Suprapubic skin (tissue), 4 donors: ENCODE measurements at regions not wholly inside any gene's neighbourhood (a gene's known extent, or its start where the extent isn't known, plus 50 kb on each side); places are given as distances from the start of the nearest gene placed in this dataset.
"Not testable (repeated sequence)": the region's sequence is repeated elsewhere in the genome, so short reads cannot be mapped to it uniquely, and the experiment has no call there.

Experiments
- DNase-seq, 2 donors: peaks; one replicate each; pipeline ENCODE4 v3.0.0-alpha.2; 2019; ENCODE audit warnings: low spot score in 2 of 2
- H3K27ac ChIP-seq: fragments of 200-600 bp; sonication (generic); one replicate; pipeline ENCODE4 v1.5.1; 2019
- H3K27me3 ChIP-seq: fragments of 200-600 bp; sonication (generic); one replicate; pipeline ENCODE4 v1.5.1; 2019
- H3K36me3 ChIP-seq: fragments of 200-600 bp; sonication (generic); one replicate; pipeline ENCODE4 v1.5.1; 2019
- H3K4me1 ChIP-seq: fragments of 200-600 bp; sonication (generic); one replicate; pipeline ENCODE4 v1.5.1; 2019
- H3K4me3 ChIP-seq: fragments of 200-600 bp; sonication (generic); one replicate; pipeline ENCODE4 v1.5.1; 2019; ENCODE audit warnings: mild to moderate bottlenecking
- H3K9me3 ChIP-seq: fragments of 200-600 bp; sonication (generic); one replicate; pipeline ENCODE4 v1.5.1; 2019
- CTCF ChIP-seq, 2 donors: fragments of 200-600 bp in 1 of 2; fragments of 450-650 bp in 1 of 2; sonication (generic) in 1 of 2; IDR thresholded peaks; one replicate each; pipeline ENCODE4 v1.5.1; 2016 to 2019; ENCODE audit warnings: antibody characterized with exemption in 2 of 2, mild to moderate bottlenecking in 1 of 2, moderate library complexity in 1 of 2
- EP300 ChIP-seq: sonication (generic); formaldehyde crosslinking; IDR thresholded peaks from one replicate; pipeline ENCODE4 v1.6.1; 2017; ENCODE audit warnings: antibody characterized with exemption
- POLR2A ChIP-seq, 2 donors: fragments of 450-650 bp; IDR thresholded peaks; one replicate each; pipeline ENCODE4 v1.6.1; 2017; ENCODE audit warnings: antibody characterized with exemption in 2 of 2, mild to moderate bottlenecking in 2 of 2, moderate library complexity in 2 of 2
- POLR2AphosphoS5 ChIP-seq, 3 donors: sonication (generic); formaldehyde crosslinking; IDR thresholded peaks; one replicate each; pipeline ENCODE4 v1.6.1; 2017; ENCODE audit warnings: antibody characterized with exemption in 3 of 3
- WGBS: methylation state at CpG from one replicate; pipeline ENCODE4 v1.1.5; 2018; 5-methylcytosine and 5-hydroxymethylcytosine counted together

- Histone ChIP-seq H3K27ac (no peak overlapping the region), H3K36me3 (no peaks in the 10 kb centered on the region), H3K27me3 (peaks cover 4% of the 10 kb centered on the region), H3K4me1 (peaks cover 4% of the 10 kb centered on the region), H3K9me3 (no peaks in the 10 kb centered on the region), H3K4me3 (no peak overlapping the region)
- no peak for TF ChIP-seq POLR2AphosphoS5 (IDR thresholded peaks at IDR 0.05)
- TF ChIP-seq EP300 = no peak
- TF ChIP-seq CTCF (IDR thresholded peaks at IDR 0.05) = no peak
- no peak for TF ChIP-seq POLR2A (IDR thresholded peaks at IDR 0.05)
- DNase-seq = no peak
- WGBS = 70% methylated on average over 21 of the region's 27 CpGs
Observed at GRCh38 chr16:88132836-88133506, 181.7 kb downstream of the BANP start.

- Histone ChIP-seq H3K4me3 (no peak overlapping the region), H3K27me3 (peaks cover 4% of the 10 kb centered on the region), H3K4me1 (peaks cover 4% of the 10 kb centered on the region), H3K27ac (no peak overlapping the region), H3K36me3 (no peaks in the 10 kb centered on the region), H3K9me3 (no peaks in the 10 kb centered on the region)
- DNase-seq = no peak
- no peak for TF ChIP-seq POLR2A (IDR thresholded peaks at IDR 0.05)
- TF ChIP-seq POLR2AphosphoS5 (IDR thresholded peaks at IDR 0.05) = no peak
- no peak for TF ChIP-seq EP300
- TF ChIP-seq CTCF (IDR thresholded peaks at IDR 0.05) = no peak
- 91% methylated on average over 4 of the region's 4 CpGs for WGBS
Observed at GRCh38 chr16:88133507-88133843, 182.2 kb downstream of the BANP start.

- not testable (repeated sequence) for H3K27me3 ChIP-seq, H3K27ac ChIP-seq, H3K4me1 ChIP-seq, H3K4me3 ChIP-seq, H3K9me3 ChIP-seq, DNase-seq, H3K36me3 ChIP-seq
- TF ChIP-seq POLR2AphosphoS5 (IDR thresholded peaks at IDR 0.05) = peak in 1 of 3 donors; percentile 29
- 47% methylated on average over 21 of the region's 21 CpGs for WGBS
Observed at GRCh38 chr16:88134172-88134898, 183.1 kb downstream of the BANP start.

GRCh38 chr16:88134899-88135682, 183.9 kb downstream of the BANP start:
- not testable (repeated sequence) for H3K36me3 ChIP-seq, H3K4me3 ChIP-seq, H3K9me3 ChIP-seq, H3K27me3 ChIP-seq, H3K4me1 ChIP-seq, H3K27ac ChIP-seq, DNase-seq
- WGBS = 66% methylated on average over 9 of the region's 24 CpGs

- WGBS = 49% methylated on average over 13 of the region's 13 CpGs
- H3K4me3 ChIP-seq, H3K9me3 ChIP-seq, H3K27ac ChIP-seq, DNase-seq, H3K36me3 ChIP-seq, H3K27me3 ChIP-seq, H3K4me1 ChIP-seq: not testable (repeated sequence)
Observed at GRCh38 chr16:88136211-88136713, 185.0 kb downstream of the BANP start.

- H3K36me3 ChIP-seq, H3K4me1 ChIP-seq, H3K9me3 ChIP-seq, DNase-seq, H3K4me3 ChIP-seq, H3K27me3 ChIP-seq, H3K27ac ChIP-seq: not testable (repeated sequence)
- 100% methylated on average over 3 of the region's 4 CpGs for WGBS
Observed at GRCh38 chr16:88136939-88137338, 185.7 kb downstream of the BANP start.

- H3K4me3 ChIP-seq, DNase-seq, H3K27ac ChIP-seq, H3K9me3 ChIP-seq, H3K36me3 ChIP-seq, H3K4me1 ChIP-seq: not testable (repeated sequence)
- H3K27me3 ChIP-seq = peaks cover 11% of the 10 kb centered on the region
- WGBS = 77% methylated on average over 6 of the region's 6 CpGs
Observed at GRCh38 chr16:88139141-88139540, 187.9 kb downstream of the BANP start.

GRCh38 chr16:88140195-88140594, 189.0 kb downstream of the BANP start:
- not testable (repeated sequence) for H3K9me3 ChIP-seq, DNase-seq, H3K4me1 ChIP-seq, H3K36me3 ChIP-seq, H3K4me3 ChIP-seq, H3K27ac ChIP-seq
- H3K27me3 ChIP-seq = peaks cover 11% of the 10 kb centered on the region
- WGBS = 92% methylated on average over 20 of the region's 20 CpGs
